HG03342 (cell line): ENCODE measurements at regions not wholly inside any gene's neighbourhood (a gene's known extent, or its start where the extent isn't known, plus 50 kb on each side); places are given as distances from the start of the nearest gene placed in this dataset.

ENCODE experiments used
- ATAC-seq: cut with Tn5 transposase; IDR thresholded peaks from one replicate; pipeline ENCODE4 v1.9.1; 2021; ENCODE audit warnings: mild to moderate bottlenecking, moderate library complexity; ENCODE audit not compliant: unreplicated experiment

GRCh38 chr3:76582098-76582497, 457.8 kb upstream of the ROBO2 start:
- ATAC-seq: no peak

- ATAC-seq: no peak
Observed at GRCh38 chr3:76582632-76583378, 457.1 kb upstream of the ROBO2 start.

GRCh38 chr3:76585794-76586392, 454.0 kb upstream of the ROBO2 start:
- ATAC-seq: no peak

GRCh38 chr3:76586471-76586870, 453.4 kb upstream of the ROBO2 start:
- no peak for ATAC-seq

GRCh38 chr3:76610150-76610549, 429.7 kb upstream of the ROBO2 start:
- ATAC-seq: no peak

GRCh38 chr3:76615719-76616118, 424.2 kb upstream of the ROBO2 start:
- ATAC-seq: no peak

- no peak for ATAC-seq
Observed at GRCh38 chr3:76624164-76624563, 415.7 kb upstream of the ROBO2 start.

- no peak for ATAC-seq
Observed at GRCh38 chr3:76627236-76627635, 412.7 kb upstream of the ROBO2 start.

GRCh38 chr3:76631251-76631650, 408.6 kb upstream of the ROBO2 start:
- no peak for ATAC-seq

GRCh38 chr3:76638006-76638405, 401.9 kb upstream of the ROBO2 start:
- ATAC-seq: no peak

- ATAC-seq: no peak
Observed at GRCh38 chr3:76643623-76644304, 396.1 kb upstream of the ROBO2 start.

- no peak for ATAC-seq
Observed at GRCh38 chr3:76644305-76644675, 395.6 kb upstream of the ROBO2 start.

- ATAC-seq: no peak
Observed at GRCh38 chr3:76645724-76646123, 394.2 kb upstream of the ROBO2 start.

GRCh38 chr3:76646921-76647562, 392.9 kb upstream of the ROBO2 start:
- no peak for ATAC-seq

GRCh38 chr3:76651784-76652183, 388.1 kb upstream of the ROBO2 start:
- no peak for ATAC-seq

GRCh38 chr3:76652524-76652923, 387.4 kb upstream of the ROBO2 start:
- ATAC-seq: no peak

GRCh38 chr3:76653640-76654251, 386.2 kb upstream of the ROBO2 start:
- ATAC-seq: no peak

GRCh38 chr3:76656531-76657070, 383.3 kb upstream of the ROBO2 start:
- ATAC-seq: no peak

- no peak for ATAC-seq
Observed at GRCh38 chr3:76657909-76658308, 382.0 kb upstream of the ROBO2 start.

- ATAC-seq: no peak
Observed at GRCh38 chr3:76661527-76662250, 378.2 kb upstream of the ROBO2 start.
